Activated CD4-positive, alpha-beta T cell treated with anti-CD3 and anti-CD28 coated beads, Interleukin-2, Interleukin-4, amounts not matched to agents 100 ng/mL and 50 ng/mL, durations not matched to agents 16 hours and 8 hours (primary cell): ENCODE measurements at regions not wholly inside any gene's neighbourhood (a gene's known extent, or its start where the extent isn't known, plus 50 kb on each side); places are given as distances from the start of the nearest gene placed in this dataset.
"Not testable (repeated sequence)": the region's sequence is repeated elsewhere in the genome, so short reads cannot be mapped to it uniquely, and the experiment has no call there.

Experiments
- DNase-seq: peaks from one replicate; pipeline ENCODE4 v3.0.0-alpha.2; 2020; ENCODE audit warnings: low spot score

GRCh38 chr20:29687438-29687837 is 1570.0 kb upstream of the DEFB115 start:
- no peak for DNase-seq

DNA sequence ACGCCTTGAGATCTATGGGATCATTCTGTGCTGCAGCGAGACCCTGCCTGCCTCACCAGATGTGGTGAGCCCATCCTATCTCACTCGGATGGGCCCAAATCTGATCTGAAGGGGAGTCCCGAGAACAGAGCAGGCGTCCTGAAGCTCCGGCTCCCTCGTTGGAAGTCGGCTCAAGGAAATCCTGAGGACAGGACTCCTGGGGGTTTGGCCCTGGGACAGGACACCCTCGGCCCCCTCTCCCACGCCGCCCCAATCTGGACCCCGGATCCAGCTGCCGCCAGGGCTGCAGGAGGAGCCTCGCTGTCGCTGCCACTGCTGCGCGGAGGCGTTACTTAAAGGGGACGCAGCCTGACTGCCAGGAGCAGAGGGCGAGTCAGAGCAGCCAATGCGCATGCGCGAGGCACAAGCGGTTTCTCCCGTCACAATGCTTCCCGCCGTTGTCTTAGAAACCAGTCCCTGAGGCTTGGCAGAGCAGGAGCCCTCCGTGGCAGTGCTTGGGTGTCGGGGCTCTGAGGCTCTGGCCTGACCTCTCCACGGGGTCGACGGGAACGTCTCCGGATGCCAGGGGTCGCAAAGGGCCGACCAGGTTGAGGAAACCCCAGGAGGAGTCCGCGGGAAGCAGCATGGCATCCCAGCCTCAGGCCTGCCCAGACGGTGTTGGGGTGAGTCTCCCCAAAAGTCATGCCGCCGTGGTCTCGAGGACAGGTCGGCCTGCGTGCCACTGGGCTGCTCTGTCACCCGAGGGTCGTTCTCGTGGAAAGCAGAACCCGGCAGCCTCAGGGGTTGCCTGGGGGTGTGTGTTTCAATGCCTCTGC is 1567.8 kb upstream of the DEFB115 start:
- no peak for DNase-seq

DNA sequence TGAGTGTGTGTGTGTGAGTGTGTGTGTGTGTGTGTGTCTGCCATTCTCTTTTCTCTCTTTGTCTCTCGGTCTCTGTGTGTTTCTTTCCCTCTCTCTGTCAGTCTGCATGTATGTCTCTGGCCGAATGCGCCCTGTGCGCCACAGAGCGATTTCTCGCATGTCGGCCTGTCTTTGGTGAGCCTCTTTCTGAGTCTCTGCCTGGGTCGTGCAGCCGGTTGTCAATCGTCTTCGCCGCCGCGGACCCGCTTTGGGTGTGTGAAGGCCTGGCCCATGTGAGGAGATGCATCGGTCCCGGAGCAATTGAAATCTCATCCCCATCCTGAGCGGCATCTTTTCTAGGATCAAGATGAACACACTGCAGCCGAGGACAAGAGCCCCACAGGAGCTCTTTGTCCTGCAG is 1567.2 kb upstream of the DEFB115 start:
- no peak for DNase-seq

DNA sequence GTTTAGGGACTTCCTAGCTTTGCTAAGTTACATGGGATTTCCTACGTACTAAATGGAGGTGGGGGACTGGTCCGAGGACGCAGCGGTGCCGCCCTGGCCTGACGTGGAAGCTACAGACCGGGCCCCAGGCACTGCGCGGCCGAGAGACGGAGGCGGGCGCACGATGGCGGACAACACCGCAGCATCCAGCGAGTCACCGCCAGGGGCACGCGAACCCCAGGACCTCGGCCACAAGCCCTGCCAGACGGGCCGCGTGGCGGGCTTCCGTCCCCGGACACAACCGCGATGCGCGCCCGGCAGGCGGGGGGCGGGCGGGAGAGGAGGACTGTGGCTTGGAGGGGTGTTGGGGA is 1516.9 kb upstream of the DEFB115 start:
- no peak for DNase-seq

- no peak for DNase-seq
These were observed 1516.4 kb upstream of the DEFB115 start for GRCh38 chr20:29740951-29741593.

DNA sequence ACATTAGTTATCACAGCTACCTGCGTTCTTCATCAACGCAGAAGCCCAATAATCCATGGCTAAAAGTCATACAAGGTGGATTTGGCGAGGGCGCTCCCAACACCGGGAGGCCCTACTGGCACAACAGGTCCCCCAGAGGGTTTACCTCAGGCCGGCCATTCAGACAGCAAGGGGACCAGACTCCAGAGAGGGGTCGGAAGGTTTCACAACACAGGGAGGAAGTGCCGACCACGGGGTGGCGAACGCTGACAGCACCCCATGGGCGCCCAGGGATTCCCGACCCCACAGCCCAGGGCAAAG is 1515.9 kb upstream of the DEFB115 start:
- DNase-seq, result no peak

DNA sequence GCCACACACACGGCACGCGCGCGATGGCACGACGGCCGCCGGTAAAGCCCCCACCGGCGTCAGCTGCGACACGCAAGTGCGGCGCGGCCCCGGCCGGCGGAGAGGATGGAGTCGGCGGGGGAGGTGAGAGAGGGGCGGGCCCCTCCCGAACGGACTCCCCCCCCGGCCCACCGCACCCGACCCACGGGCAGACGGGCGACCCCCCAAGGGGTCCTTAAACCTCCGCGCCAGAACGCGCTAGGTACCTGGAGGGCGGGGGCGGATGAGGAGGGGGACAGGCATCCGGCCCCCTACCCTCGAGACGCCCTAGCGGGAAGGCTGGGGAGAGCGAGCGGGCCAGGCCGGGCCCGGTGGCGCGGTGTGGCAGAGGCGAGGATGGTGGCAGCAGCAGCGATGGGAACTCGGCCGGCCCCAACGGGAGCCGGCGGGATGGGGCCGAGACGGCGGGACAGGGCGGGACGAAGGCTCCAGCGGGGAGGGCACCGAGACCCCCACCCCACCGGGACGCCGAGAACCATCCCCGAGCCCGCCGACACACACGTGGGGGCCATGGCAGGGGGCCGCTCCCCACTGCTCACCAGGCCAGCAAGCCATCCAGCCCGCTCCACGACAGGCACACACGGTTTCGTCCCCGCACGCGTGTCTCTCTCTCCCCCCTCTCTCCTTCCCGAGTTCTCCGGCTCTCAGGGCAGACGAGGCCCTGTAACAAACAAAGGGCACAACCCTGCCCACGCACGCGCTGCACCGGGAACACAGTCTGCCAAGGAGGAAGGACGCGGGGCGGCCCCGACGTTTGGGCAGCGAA is 1515.4 kb upstream of the DEFB115 start:
- no peak for DNase-seq

- no peak for DNase-seq
These were observed 1514.8 kb upstream of the DEFB115 start for GRCh38 chr20:29742699-29743100.

DNA sequence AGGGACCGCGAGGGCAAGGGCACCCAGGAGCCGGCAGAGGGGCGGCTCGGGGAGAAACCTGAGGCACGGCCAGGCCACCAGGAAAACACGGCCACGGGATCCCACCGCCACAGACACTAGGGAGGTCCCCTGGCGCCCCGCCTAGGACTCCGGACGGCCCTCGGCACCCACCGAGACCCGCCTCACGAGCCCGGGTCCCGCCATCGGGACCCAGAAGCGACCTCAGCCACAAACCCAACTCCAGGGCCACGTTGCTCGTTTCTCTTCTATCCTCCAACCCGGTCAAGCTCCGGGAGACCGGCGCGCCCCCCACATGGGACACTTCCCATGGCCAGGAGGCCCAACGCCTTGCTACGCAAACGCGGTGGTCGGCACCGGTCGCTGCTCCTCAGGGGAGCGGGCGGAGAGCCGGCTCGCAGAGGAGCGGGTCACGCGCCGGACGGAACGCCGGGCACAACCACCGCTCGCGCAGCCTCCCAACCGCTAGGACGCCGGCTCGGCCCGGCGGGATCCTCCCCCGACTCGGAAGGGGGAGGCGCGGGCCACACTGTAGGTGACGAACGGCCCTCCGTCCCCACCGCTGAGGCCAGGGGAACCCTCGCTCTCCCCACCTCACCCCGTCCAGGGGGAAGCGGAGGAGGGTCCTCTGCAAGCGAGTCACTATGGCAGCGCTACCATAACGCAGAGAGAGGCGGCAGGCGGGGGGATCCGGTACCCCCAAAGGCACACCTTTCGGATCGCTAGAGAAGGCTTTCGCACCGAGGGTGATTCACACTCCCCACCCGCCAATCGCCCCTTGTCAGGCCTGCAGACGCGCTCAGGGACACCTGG is 1514.1 kb upstream of the DEFB115 start:
- DNase-seq, result no peak

DNA sequence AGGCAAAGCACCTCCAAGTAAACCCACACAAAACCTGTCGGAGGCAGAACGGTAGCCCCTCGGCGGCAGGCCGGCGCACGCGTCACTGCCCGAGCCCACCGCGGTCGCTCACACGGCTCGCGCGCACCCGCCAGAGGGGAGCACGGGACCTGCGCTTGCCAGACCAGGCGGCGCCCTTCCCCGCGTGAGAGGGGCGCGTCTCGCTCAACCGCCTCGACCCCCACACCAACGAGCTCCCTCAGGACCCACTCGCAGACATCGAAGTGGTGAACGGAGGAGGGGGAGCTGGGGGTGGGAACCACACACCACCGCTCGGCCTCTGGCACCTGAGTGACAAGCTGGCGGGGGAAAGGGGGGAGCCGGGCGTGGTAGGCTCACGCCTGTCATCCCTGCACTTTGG is 1513.4 kb upstream of the DEFB115 start:
- no peak for DNase-seq

DNA sequence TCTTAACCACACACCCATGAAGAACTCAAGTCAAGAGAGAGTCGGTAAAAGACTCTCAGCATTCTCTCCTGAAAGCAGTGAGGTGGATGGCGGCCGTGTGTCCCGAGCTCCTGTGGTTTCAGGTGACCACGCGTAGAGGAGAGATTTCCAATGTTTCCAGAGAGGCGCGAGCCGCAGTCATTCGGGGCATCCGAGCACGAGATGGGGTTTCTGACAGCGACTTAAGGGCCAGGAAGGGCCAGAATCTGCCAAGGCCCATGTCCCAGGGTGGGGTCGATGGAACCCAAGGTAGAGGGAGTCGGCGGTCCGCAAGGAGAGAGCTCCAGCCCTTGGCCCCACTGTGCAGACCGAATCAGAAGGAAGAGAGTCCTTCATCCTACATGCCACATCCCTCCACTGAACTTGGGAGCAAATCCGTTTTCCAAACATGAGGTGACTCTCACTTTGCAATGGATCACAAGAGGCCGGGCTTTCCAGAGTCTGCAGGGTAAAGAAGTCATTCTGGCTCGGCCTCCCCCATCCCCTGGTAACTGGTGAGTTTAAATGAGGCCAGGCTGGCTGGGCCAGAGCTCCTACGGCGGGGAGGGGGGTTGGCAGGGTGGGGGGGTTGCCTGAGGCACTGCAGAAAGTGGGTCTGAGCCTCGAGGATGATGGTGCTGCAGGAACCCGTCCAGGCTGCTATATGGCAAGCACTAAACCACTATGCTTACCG is 1511.8 kb upstream of the DEFB115 start:
- DNase-seq, result not testable (repeated sequence)

DNA sequence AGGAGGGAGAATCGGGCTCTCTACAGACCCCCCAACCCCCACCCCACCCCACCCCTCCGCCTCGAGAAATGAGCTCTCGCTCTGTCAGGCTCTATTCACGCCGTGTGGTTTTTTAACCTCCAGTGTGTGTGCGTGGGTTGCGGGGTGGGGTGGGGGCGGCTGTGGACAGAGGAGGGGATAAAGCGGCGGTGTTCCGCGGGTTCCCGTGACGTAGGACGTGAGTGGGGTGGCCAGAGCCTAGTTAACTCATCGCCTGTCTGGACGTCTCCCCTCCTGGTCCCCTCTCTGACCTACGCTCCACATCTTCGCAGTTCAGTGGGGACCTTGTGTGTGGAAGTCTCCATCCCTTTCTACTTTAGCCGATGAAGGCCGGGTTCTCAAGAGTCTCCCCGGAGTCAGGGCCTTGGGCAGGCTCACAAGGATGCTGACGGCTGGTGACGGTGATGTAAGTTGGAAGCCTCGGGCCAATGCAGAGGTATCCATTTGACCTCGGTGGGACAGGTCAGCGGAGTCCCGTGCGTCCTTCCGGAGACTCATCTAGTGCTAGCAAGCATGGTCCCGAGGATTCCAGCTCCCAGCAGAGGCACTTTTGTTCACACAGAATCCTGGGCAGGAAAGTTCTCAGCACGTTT is 1507.1 kb upstream of the DEFB115 start:
- DNase-seq, result no peak

DNA sequence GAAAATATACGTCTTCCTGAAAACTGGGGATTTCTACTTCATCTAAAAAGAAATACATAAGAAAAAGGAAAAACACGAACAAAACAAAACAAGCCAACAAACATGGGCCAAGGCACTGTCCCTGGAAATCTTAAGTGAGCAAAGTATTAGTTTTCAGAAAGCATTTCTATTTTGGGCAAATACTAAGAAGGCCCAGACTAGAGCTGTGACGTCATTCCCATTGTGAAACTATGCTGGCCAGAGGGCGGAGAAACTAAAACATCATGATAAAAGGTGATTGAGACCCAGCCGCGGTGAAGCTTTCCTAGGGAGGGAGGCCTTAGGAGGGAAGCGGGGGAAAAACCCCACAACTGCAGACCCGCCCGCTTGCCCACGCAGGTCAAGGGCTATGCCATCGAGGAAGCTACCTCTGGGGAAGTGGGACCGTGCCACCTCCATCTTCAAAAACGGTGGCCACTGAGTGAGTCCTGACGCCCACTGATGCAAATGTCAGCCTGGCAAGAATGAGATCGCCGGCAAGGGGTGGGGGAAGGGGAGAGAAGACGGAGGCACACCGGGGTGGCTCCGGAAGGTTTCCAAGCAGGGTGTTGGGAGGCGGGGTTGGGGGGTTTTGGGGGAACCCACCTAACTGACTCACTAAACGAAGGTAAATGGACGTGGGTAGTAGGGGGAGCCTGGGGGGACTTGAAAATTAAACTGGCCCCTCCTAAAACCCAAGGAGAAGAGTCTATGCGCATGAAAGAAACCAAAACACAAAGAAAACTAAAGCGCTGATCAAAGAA is 1504.6 kb upstream of the DEFB115 start:
- DNase-seq, result not testable (repeated sequence)

- not testable (repeated sequence) for DNase-seq
These were observed 1504.1 kb upstream of the DEFB115 start for GRCh38 chr20:29753426-29753746.

GRCh38 chr20:29753879-29754278 is 1503.6 kb upstream of the DEFB115 start:
- not testable (repeated sequence) for DNase-seq

- not testable (repeated sequence) for DNase-seq
These were observed 1501.5 kb upstream of the DEFB115 start for GRCh38 chr20:29755854-29756498.

DNA sequence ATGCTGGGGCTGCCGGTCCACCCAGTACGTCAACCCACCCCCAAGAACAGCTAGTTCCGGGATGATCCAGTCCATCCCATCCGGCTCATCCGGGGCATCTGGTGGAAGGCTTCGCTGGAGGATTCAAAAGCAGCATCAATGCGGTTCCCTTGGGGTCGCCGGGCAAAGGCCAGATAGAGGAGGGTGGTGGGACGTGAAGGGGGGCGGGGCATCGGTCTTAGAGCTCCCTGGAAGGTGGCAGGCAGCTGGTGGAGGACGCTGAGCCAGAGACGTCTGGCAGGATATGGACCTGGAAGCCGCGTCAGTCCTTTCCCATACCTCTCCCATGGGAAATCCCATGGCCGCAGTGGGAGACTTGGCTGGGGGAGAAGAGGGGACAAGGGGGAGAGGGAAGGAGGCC is 1500.8 kb upstream of the DEFB115 start:
- no peak for DNase-seq

- not testable (repeated sequence) for DNase-seq
These were observed 1495.7 kb upstream of the DEFB115 start for GRCh38 chr20:29761621-29762385.

GRCh38 chr20:29762620-29763019 is 1494.8 kb upstream of the DEFB115 start:
- no peak for DNase-seq
